ENCODE measurements at regions not wholly inside any gene's neighbourhood (a gene's known extent, or its start where the extent isn't known, plus 50 kb on each side); places are given as distances from the start of the nearest gene placed in this dataset.
A peak's percentile ranks its signal among the peaks of the same experiment; 100 is the strongest.
"Not testable (repeated sequence)": the region's sequence is repeated elsewhere in the genome, so short reads cannot be mapped to it uniquely, and the experiment has no call there.

- Histone ChIP-seq H3K4me1 (replicated peaks) (peaks cover 14% of the 10 kb centered on the region), H3K9me3 (replicated peaks) (peaks cover 8% of the 10 kb centered on the region), H3K27ac (no peak overlapping the region), H3K36me3 (no peaks in the 10 kb centered on the region), H3K27me3 (replicated peaks) (no peaks in the 10 kb centered on the region), H3K4me3 (no peak overlapping the region)
- DNase-seq (ENCODE audit: low read depth in 1 of 2, low spot score in 2 of 2), result no peak
Measured at GRCh38 chr12:68432622-68433021, 100.5 kb upstream of the MDM1 start.

- no peaks in the 10 kb centered on the region for H3K27me3 ChIP-seq (replicated peaks)
- H3K27ac ChIP-seq, result no peak overlapping the region
- DNase-seq (ENCODE audit: low read depth in 1 of 2, low spot score in 2 of 2), result no peak
- no peaks in the 10 kb centered on the region for H3K36me3 ChIP-seq
- H3K4me1 ChIP-seq (replicated peaks), result peaks cover 11% of the 10 kb centered on the region
- peaks cover 8% of the 10 kb centered on the region for H3K9me3 ChIP-seq (replicated peaks)
- no peak overlapping the region for H3K4me3 ChIP-seq
Measured at GRCh38 chr12:68434391-68435298, 102.5 kb upstream of the MDM1 start.

- no peak overlapping the region for H3K27ac ChIP-seq
- H3K36me3 ChIP-seq, result no peaks in the 10 kb centered on the region
- no peak for DNase-seq (ENCODE audit: low read depth in 1 of 2, low spot score in 2 of 2)
- H3K9me3 ChIP-seq (replicated peaks), result peaks cover 8% of the 10 kb centered on the region
- peaks cover 15% of the 10 kb centered on the region for H3K4me1 ChIP-seq (replicated peaks)
- no peak overlapping the region for H3K4me3 ChIP-seq
- H3K27me3 ChIP-seq (replicated peaks), result no peaks in the 10 kb centered on the region
Measured at GRCh38 chr12:68435299-68435637, 103.1 kb upstream of the MDM1 start.

GRCh38 chr12:68435816-68436215 lies 103.7 kb upstream of the MDM1 start:
- peak overlapping the region; percentile 29; the same call in 1 of the 2 replicates for H3K27ac ChIP-seq
- H3K4me3 ChIP-seq, result no peak overlapping the region
- no peaks in the 10 kb centered on the region for H3K36me3 ChIP-seq
- DNase-seq (ENCODE audit: low read depth in 1 of 2, low spot score in 2 of 2), result peak; percentile 40 to 47
- peaks cover 15% of the 10 kb centered on the region for H3K4me1 ChIP-seq (replicated peaks)
- H3K9me3 ChIP-seq (replicated peaks), result peaks cover 8% of the 10 kb centered on the region
- no peaks in the 10 kb centered on the region for H3K27me3 ChIP-seq (replicated peaks)

- H3K27ac ChIP-seq, result no peak overlapping the region
- H3K9me3 ChIP-seq (replicated peaks), result peaks cover 8% of the 10 kb centered on the region
- H3K4me3 ChIP-seq, result no peak overlapping the region
- H3K36me3 ChIP-seq, result no peaks in the 10 kb centered on the region
- DNase-seq (ENCODE audit: low read depth in 1 of 2, low spot score in 2 of 2), result no peak
- H3K4me1 ChIP-seq (replicated peaks), result peaks cover 15% of the 10 kb centered on the region
- H3K27me3 ChIP-seq (replicated peaks), result no peaks in the 10 kb centered on the region
Measured at GRCh38 chr12:68438601-68439000, 106.4 kb upstream of the MDM1 start.

- no peak overlapping the region for H3K4me3 ChIP-seq
- peaks cover 8% of the 10 kb centered on the region for H3K9me3 ChIP-seq (replicated peaks)
- H3K27me3 ChIP-seq (replicated peaks), result no peaks in the 10 kb centered on the region
- no peak overlapping the region for H3K27ac ChIP-seq
- no peak for DNase-seq (ENCODE audit: low read depth in 1 of 2, low spot score in 2 of 2)
- H3K36me3 ChIP-seq, result no peaks in the 10 kb centered on the region
- peaks cover 15% of the 10 kb centered on the region for H3K4me1 ChIP-seq (replicated peaks)
Measured at GRCh38 chr12:68439368-68440045, 107.3 kb upstream of the MDM1 start.

GRCh38 chr12:68440068-68440581 lies 108.0 kb upstream of the MDM1 start:
- Histone ChIP-seq H3K4me3 (no peak overlapping the region), H3K4me1 (replicated peaks) (peaks cover 15% of the 10 kb centered on the region), H3K9me3 (replicated peaks) (peaks cover 5% of the 10 kb centered on the region; the same call in 1 of the 2 replicates), H3K36me3 (no peaks in the 10 kb centered on the region), H3K27me3 (replicated peaks) (no peaks in the 10 kb centered on the region), H3K27ac (no peak overlapping the region)
- DNase-seq (ENCODE audit: low read depth in 1 of 2, low spot score in 2 of 2), result no peak

GRCh38 chr12:68441167-68441566 lies 109.0 kb upstream of the MDM1 start:
- no peak for DNase-seq (ENCODE audit: low read depth in 1 of 2, low spot score in 2 of 2)
- Histone ChIP-seq H3K4me3 (no peak overlapping the region), H3K9me3 (replicated peaks) (no peaks in the 10 kb centered on the region), H3K4me1 (replicated peaks) (peaks cover 6% of the 10 kb centered on the region; the same call in 1 of the 2 replicates), H3K27ac (no peak overlapping the region), H3K27me3 (replicated peaks) (no peaks in the 10 kb centered on the region), H3K36me3 (no peaks in the 10 kb centered on the region)

GRCh38 chr12:68442353-68442972 lies 110.3 kb upstream of the MDM1 start:
- not testable (repeated sequence) for DNase-seq (ENCODE audit: low read depth in 1 of 2, low spot score in 2 of 2); H3K36me3 ChIP-seq; H3K4me3 ChIP-seq; H3K27me3 ChIP-seq (replicated peaks); H3K27ac ChIP-seq; H3K9me3 ChIP-seq (replicated peaks); H3K4me1 ChIP-seq (replicated peaks)

- not testable (repeated sequence) for H3K36me3 ChIP-seq; H3K9me3 ChIP-seq (replicated peaks); H3K4me3 ChIP-seq; H3K4me1 ChIP-seq (replicated peaks); H3K27ac ChIP-seq; H3K27me3 ChIP-seq (replicated peaks); DNase-seq (ENCODE audit: low read depth in 1 of 2, low spot score in 2 of 2)
Measured at GRCh38 chr12:68443695-68444094, 111.5 kb upstream of the MDM1 start.

GRCh38 chr12:68445824-68446223 lies 113.7 kb upstream of the MDM1 start:
- H3K27me3 ChIP-seq (replicated peaks), result no peaks in the 10 kb centered on the region
- no peak overlapping the region for H3K4me3 ChIP-seq
- no peaks in the 10 kb centered on the region for H3K36me3 ChIP-seq
- H3K9me3 ChIP-seq (replicated peaks), result no peaks in the 10 kb centered on the region; the same call in 1 of the 2 replicates
- H3K27ac ChIP-seq, result no peak overlapping the region
- no peak for DNase-seq (ENCODE audit: low read depth in 1 of 2, low spot score in 2 of 2)
- no peaks in the 10 kb centered on the region for H3K4me1 ChIP-seq (replicated peaks)

GRCh38 chr12:68446384-68446783 lies 114.2 kb upstream of the MDM1 start:
- H3K27ac ChIP-seq, result no peak overlapping the region
- H3K4me3 ChIP-seq, result no peak overlapping the region
- no peaks in the 10 kb centered on the region for H3K36me3 ChIP-seq
- H3K27me3 ChIP-seq (replicated peaks), result no peaks in the 10 kb centered on the region
- H3K9me3 ChIP-seq (replicated peaks), result no peaks in the 10 kb centered on the region; the same call in 1 of the 2 replicates
- H3K4me1 ChIP-seq (replicated peaks), result no peaks in the 10 kb centered on the region; the same call in 1 of the 2 replicates
- no peak for DNase-seq (ENCODE audit: low read depth in 1 of 2, low spot score in 2 of 2)

- no peak for DNase-seq (ENCODE audit: low read depth in 1 of 2, low spot score in 2 of 2)
- Histone ChIP-seq H3K27ac (no peak overlapping the region), H3K4me3 (no peak overlapping the region), H3K27me3 (replicated peaks) (no peaks in the 10 kb centered on the region), H3K4me1 (replicated peaks) (no peaks in the 10 kb centered on the region; the same call in 1 of the 2 replicates), H3K9me3 (replicated peaks) (no peaks in the 10 kb centered on the region; the same call in 1 of the 2 replicates), H3K36me3 (no peaks in the 10 kb centered on the region)
Measured at GRCh38 chr12:68446901-68447796, 115.0 kb upstream of the MDM1 start.

Data from SJSA1 (cell line).